ENCODE measurements at regions not wholly inside any gene's neighbourhood (a gene's known extent, or its start where the extent isn't known, plus 50 kb on each side); places are given as distances from the start of the nearest gene placed in this dataset.

DNA sequence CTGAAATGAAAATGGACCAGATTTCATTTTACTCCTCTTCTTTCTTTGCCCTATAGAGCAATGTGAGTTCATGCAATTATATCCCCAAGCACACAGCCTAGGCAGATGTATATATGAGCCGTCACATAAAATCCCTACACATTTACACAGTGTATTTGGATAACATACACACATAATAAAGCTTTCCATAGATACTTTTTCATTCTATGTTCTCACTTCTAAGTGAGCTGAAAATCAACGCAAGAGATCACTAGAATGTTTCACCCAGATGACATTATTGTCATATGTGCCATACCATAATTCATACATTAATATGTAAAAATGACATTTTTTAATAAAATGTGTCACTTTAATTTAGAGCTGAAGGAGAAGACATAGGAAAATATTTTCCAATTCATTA lies 129.4 kb downstream of the INHBA start:
- TF ChIP-seq, protein P1, sequence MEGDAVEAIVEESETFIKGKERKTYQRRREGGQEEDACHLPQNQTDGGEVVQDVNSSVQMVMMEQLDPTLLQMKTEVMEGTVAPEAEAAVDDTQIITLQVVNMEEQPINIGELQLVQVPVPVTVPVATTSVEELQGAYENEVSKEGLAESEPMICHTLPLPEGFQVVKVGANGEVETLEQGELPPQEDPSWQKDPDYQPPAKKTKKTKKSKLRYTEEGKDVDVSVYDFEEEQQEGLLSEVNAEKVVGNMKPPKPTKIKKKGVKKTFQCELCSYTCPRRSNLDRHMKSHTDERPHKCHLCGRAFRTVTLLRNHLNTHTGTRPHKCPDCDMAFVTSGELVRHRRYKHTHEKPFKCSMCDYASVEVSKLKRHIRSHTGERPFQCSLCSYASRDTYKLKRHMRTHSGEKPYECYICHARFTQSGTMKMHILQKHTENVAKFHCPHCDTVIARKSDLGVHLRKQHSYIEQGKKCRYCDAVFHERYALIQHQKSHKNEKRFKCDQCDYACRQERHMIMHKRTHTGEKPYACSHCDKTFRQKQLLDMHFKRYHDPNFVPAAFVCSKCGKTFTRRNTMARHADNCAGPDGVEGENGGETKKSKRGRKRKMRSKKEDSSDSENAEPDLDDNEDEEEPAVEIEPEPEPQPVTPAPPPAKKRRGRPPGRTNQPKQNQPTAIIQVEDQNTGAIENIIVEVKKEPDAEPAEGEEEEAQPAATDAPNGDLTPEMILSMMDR (conservative IDR thresholded peaks at IDR 0.05; ENCODE audit: low read depth in 2 of 2) = no peak
- TF ChIP-seq POLR2AphosphoS5 (IDR thresholded peaks at IDR 0.05; ENCODE audit: low read depth) (no peak), EZH2 (IDR thresholded peaks at IDR 0.05; ENCODE audit: low read depth, unreplicated experiment) (no peak), EZH2phosphoT487 (IDR thresholded peaks at IDR 0.05; ENCODE audit: unreplicated experiment) (no peak), NANOG (IDR thresholded peaks at IDR 0.05; ENCODE audit: borderline replicate concordance) (no peak), CREB1 (CRISPR knock-in tag; IDR thresholded peaks at IDR 0.05; ENCODE audit: low read depth) (no peak), STAT1 (IDR thresholded peaks at IDR 0.05; ENCODE audit: unreplicated experiment) (no peak), JUNB (IDR thresholded peaks at IDR 0.05; ENCODE audit: unreplicated experiment) (no peak), ZNF331 (CRISPR knock-in tag; IDR thresholded peaks at IDR 0.05; ENCODE audit: low read depth) (no peak)
- TF ChIP-seq, protein P2, sequence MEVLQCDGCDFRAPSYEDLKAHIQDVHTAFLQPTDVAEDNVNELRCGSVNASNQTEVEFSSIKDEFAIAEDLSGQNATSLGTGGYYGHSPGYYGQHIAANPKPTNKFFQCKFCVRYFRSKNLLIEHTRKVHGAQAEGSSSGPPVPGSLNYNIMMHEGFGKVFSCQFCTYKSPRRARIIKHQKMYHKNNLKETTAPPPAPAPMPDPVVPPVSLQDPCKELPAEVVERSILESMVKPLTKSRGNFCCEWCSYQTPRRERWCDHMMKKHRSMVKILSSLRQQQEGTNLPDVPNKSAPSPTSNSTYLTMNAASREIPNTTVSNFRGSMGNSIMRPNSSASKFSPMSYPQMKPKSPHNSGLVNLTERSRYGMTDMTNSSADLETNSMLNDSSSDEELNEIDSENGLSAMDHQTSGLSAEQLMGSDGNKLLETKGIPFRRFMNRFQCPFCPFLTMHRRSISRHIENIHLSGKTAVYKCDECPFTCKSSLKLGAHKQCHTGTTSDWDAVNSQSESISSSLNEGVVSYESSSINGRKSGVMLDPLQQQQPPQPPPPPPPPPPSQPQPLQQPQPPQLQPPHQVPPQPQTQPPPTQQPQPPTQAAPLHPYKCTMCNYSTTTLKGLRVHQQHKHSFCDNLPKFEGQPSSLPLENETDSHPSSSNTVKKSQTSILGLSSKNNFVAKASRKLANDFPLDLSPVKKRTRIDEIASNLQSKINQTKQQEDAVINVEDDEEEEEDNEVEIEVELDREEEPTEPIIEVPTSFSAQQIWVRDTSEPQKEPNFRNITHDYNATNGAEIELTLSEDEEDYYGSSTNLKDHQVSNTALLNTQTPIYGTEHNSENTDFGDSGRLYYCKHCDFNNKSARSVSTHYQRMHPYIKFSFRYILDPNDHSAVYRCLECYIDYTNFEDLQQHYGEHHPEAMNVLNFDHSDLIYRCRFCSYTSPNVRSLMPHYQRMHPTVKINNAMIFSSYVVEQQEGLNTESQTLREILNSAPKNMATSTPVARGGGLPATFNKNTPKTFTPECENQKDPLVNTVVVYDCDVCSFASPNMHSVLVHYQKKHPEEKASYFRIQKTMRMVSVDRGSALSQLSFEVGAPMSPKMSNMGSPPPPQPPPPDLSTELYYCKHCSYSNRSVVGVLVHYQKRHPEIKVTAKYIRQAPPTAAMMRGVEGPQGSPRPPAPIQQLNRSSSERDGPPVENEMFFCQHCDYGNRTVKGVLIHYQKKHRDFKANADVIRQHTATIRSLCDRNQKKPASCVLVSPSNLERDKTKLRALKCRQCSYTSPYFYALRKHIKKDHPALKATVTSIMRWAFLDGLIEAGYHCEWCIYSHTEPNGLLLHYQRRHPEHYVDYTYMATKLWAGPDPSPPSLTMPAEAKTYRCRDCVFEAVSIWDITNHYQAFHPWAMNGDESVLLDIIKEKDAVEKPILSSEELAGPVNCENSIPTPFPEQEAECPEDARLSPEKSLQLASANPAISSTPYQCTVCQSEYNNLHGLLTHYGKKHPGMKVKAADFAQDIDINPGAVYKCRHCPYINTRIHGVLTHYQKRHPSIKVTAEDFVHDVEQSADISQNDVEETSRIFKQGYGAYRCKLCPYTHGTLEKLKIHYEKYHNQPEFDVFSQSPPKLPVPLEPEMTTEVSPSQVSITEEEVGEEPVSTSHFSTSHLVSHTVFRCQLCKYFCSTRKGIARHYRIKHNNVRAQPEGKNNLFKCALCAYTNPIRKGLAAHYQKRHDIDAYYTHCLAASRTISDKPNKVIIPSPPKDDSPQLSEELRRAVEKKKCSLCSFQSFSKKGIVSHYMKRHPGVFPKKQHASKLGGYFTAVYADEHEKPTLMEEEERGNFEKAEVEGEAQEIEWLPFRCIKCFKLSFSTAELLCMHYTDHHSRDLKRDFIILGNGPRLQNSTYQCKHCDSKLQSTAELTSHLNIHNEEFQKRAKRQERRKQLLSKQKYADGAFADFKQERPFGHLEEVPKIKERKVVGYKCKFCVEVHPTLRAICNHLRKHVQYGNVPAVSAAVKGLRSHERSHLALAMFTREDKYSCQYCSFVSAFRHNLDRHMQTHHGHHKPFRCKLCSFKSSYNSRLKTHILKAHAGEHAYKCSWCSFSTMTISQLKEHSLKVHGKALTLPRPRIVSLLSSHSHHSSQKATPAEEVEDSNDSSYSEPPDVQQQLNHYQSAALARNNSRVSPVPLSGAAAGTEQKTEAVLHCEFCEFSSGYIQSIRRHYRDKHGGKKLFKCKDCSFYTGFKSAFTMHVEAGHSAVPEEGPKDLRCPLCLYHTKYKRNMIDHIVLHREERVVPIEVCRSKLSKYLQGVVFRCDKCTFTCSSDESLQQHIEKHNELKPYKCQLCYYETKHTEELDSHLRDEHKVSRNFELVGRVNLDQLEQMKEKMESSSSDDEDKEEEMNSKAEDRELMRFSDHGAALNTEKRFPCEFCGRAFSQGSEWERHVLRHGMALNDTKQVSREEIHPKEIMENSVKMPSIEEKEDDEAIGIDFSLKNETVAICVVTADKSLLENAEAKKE (CRISPR knock-in tag; IDR thresholded peaks at IDR 0.05) = no peak
- TF ChIP-seq, protein P3, sequence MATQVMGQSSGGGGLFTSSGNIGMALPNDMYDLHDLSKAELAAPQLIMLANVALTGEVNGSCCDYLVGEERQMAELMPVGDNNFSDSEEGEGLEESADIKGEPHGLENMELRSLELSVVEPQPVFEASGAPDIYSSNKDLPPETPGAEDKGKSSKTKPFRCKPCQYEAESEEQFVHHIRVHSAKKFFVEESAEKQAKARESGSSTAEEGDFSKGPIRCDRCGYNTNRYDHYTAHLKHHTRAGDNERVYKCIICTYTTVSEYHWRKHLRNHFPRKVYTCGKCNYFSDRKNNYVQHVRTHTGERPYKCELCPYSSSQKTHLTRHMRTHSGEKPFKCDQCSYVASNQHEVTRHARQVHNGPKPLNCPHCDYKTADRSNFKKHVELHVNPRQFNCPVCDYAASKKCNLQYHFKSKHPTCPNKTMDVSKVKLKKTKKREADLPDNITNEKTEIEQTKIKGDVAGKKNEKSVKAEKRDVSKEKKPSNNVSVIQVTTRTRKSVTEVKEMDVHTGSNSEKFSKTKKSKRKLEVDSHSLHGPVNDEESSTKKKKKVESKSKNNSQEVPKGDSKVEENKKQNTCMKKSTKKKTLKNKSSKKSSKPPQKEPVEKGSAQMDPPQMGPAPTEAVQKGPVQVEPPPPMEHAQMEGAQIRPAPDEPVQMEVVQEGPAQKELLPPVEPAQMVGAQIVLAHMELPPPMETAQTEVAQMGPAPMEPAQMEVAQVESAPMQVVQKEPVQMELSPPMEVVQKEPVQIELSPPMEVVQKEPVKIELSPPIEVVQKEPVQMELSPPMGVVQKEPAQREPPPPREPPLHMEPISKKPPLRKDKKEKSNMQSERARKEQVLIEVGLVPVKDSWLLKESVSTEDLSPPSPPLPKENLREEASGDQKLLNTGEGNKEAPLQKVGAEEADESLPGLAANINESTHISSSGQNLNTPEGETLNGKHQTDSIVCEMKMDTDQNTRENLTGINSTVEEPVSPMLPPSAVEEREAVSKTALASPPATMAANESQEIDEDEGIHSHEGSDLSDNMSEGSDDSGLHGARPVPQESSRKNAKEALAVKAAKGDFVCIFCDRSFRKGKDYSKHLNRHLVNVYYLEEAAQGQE (IDR thresholded peaks at IDR 0.05; ENCODE audit: unreplicated experiment) = no peak

All from GM23338 (cell line).